ENCODE measurements at regions not wholly inside any gene's neighbourhood (a gene's known extent, or its start where the extent isn't known, plus 50 kb on each side); places are given as distances from the start of the nearest gene placed in this dataset.
A peak's percentile ranks its signal among the peaks of the same experiment; 100 is the strongest.

DNA sequence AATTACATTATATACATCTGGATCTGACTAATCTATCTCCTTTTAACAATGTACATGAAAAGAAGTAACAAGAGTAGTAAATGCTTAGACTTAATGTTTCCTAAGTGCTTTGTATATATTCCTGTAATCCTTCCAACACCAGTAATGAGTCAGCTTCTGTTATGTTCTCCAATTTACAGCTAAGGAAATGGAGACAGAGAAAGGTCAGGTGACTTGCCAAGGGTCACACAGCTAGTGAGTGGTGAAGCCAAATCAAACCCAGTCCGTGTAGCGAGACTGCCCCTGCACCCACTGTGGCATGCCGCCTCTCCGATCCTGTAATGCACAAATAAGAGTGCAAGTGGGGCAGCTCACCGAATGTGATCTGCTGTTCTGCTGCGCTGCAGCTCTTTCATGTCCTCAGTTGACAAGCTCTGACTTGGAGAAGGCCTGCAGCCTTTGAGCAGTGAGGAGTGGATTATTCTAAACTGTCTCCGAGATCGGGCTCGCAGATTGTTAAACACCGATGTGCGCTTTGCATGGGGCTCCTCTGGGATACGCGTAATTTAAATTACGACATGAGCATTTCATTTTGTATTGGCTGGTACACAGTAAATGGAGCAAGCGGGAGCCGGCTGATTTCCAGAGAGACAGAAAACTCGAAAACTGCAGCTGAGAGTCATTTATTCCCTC is 65.1 kb upstream of the KTN1 start:
- Mint-ChIP-seq H3K27me3 (peaks cover 0 to 5% of the 10 kb centered on the region in 2 donors), H3K4me3 (no peak overlapping the region), H3K36me3 (no peaks in the 10 kb centered on the region), H3K27ac (no peak overlapping the region), H3K4me1 (no peaks in the 10 kb centered on the region), H3K9me3 (peaks cover 0 to 2% (median 0%) of the 10 kb centered on the region in 8 donors)
- ChIA-PET POLR2A (ENCODE audit: partially characterized antibody) (no interaction called here), CTCF (ENCODE audit: partially characterized antibody) (no interaction called here)
- no peak for DNase-seq
- Histone ChIP-seq H3K27me3 (ENCODE audit: insufficient read depth, low read length) (no peaks in the 10 kb centered on the region), H3K27ac (ENCODE audit: low read depth, low read length) (no peak overlapping the region), H3K36me3 (ENCODE audit: insufficient read depth, low read length) (no peaks in the 10 kb centered on the region), H3K4me3 (ENCODE audit: low read length in 2 of 2) (no peak overlapping the region), H3K4me1 (ENCODE audit: insufficient read depth, low read length) (no peaks in the 10 kb centered on the region), H3K9me3 (ENCODE audit: control insufficient read depth in 1 of 2, low read length in 2 of 2) (no peaks in the 10 kb centered on the region)
- intact Hi-C loops (cut with micrococcal nuclease): no loop called here

DNA sequence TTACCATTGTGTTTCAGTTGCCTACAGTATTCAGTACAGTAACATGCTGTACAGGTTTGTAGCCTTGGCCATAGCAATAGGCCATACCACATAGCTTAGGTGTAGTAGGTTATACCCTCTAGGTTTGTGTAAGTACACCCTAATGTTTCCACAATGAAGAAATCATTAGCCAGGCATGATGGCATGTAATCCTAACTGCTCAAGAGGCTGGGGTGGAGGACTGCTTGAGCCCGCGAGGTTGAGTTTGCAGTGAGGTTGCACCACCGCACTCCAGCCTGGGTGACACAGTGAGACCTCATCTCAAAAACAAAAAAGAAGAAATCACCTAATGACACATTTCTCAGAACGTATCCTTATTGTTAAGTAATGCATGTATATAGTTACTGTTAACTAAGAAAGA is 63.2 kb upstream of the KTN1 start:
- no peaks in the 10 kb centered on the region for H3K4me1 ChIP-seq (ENCODE audit: insufficient read depth, low read length)
- H3K9me3 ChIP-seq (ENCODE audit: control insufficient read depth in 1 of 2, low read length in 2 of 2): no peaks in the 10 kb centered on the region
- H3K4me3 ChIP-seq (ENCODE audit: low read length in 2 of 2): no peak overlapping the region
- ChIA-PET CTCF (ENCODE audit: partially characterized antibody) (no interaction called here), POLR2A (ENCODE audit: partially characterized antibody) (no interaction called here)
- intact Hi-C loops (cut with micrococcal nuclease): no loop called here
- no peak overlapping the region for H3K4me3 Mint-ChIP-seq
- DNase-seq: no peak
- no peaks in the 10 kb centered on the region for H3K4me1 Mint-ChIP-seq
- peaks cover 0 to 5% of the 10 kb centered on the region in 2 donors for H3K27me3 Mint-ChIP-seq
- peaks cover 0 to 2% (median 0%) of the 10 kb centered on the region in 8 donors for H3K9me3 Mint-ChIP-seq
- H3K27me3 ChIP-seq (ENCODE audit: insufficient read depth, low read length): no peaks in the 10 kb centered on the region
- H3K27ac Mint-ChIP-seq: no peak overlapping the region
- H3K27ac ChIP-seq (ENCODE audit: low read depth, low read length): no peak overlapping the region
- no peaks in the 10 kb centered on the region for H3K36me3 Mint-ChIP-seq
- no peaks in the 10 kb centered on the region for H3K36me3 ChIP-seq (ENCODE audit: insufficient read depth, low read length)

DNA sequence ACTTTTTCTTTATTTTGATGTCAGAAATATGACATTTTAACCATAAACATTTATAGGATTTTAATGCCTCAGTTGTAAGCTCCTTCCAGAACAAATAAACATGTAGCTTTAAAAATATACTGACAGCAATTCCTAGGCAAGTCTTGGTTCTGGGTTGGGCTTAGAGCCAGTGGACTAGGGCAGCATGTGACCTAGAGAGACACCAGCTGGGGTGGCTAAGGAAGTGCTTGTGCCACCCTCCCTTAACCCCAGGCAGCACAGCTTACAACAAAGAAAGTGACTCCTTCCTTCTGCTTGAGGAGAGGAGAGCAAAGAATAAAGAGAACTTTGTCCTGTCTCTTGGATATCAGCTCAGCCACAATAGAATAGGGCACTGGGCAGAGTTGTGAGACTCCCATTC is 61.6 kb upstream of the KTN1 start:
- no peak overlapping the region for H3K27ac ChIP-seq (ENCODE audit: low read depth, low read length)
- CTCF ChIA-PET (ENCODE audit: partially characterized antibody): no interaction called here
- DNase-seq: no peak
- H3K9me3 ChIP-seq (ENCODE audit: control insufficient read depth in 1 of 2, low read length in 2 of 2): no peaks in the 10 kb centered on the region
- Mint-ChIP-seq H3K4me3 (no peak overlapping the region), H3K27me3 (peaks cover 0 to 5% of the 10 kb centered on the region in 2 donors), H3K4me1 (no peaks in the 10 kb centered on the region), H3K36me3 (peaks cover 0 to 3% of the 10 kb centered on the region in 2 donors), H3K9me3 (peaks cover 0 to 2% (median 0%) of the 10 kb centered on the region in 8 donors), H3K27ac (no peak overlapping the region)
- no peaks in the 10 kb centered on the region for H3K36me3 ChIP-seq (ENCODE audit: insufficient read depth, low read length)
- no peaks in the 10 kb centered on the region for H3K27me3 ChIP-seq (ENCODE audit: insufficient read depth, low read length)
- H3K4me1 ChIP-seq (ENCODE audit: insufficient read depth, low read length): no peaks in the 10 kb centered on the region
- intact Hi-C loops (cut with micrococcal nuclease): no loop called here
- H3K4me3 ChIP-seq (ENCODE audit: low read length in 2 of 2): no peak overlapping the region
- POLR2A ChIA-PET (ENCODE audit: partially characterized antibody): no interaction called here

DNA sequence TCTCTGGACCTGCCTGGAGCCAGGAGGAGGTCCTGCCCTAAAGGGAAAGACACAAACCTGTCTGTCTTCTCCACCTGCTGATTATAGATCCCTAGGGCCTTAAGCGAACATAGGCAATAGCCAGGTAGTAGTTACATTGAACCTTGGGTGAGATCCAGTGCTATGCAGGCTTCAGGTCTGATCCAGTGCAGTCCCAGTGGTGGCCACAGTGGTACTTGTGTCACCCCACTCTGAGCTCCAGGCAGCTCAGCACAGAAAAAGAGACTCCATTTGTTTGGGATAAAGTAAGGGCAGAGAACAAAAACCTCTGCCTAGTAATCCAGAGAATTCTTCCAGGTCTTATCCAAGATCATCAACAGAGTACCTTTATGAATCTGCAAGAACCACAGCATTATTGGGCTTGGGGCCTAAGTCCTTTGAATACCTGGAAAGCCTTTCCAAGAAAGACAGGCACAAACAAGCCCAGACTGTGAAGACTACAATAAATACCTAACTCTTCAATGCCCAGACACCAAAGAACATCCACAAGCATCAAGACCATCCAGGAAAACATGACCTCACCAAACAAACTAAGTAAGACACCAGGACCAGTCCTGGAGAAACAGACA is 60.4 kb upstream of the KTN1 start:
- Histone ChIP-seq H3K36me3 (ENCODE audit: insufficient read depth, low read length) (no peaks in the 10 kb centered on the region), H3K27me3 (ENCODE audit: insufficient read depth, low read length) (no peaks in the 10 kb centered on the region), H3K9me3 (ENCODE audit: control insufficient read depth in 1 of 2, low read length in 2 of 2) (no peaks in the 10 kb centered on the region), H3K4me3 (ENCODE audit: low read length in 2 of 2) (no peak overlapping the region), H3K27ac (ENCODE audit: low read depth, low read length) (no peak overlapping the region), H3K4me1 (ENCODE audit: insufficient read depth, low read length) (no peaks in the 10 kb centered on the region)
- intact Hi-C loops (cut with micrococcal nuclease): no loop called here
- Mint-ChIP-seq H3K27ac (peak overlapping the region in 1 of 7 donors; percentile 6), H3K9me3 (peaks cover 0 to 2% (median 0%) of the 10 kb centered on the region in 8 donors), H3K27me3 (peaks cover 0 to 3% of the 10 kb centered on the region in 2 donors), H3K36me3 (peaks cover 0 to 3% of the 10 kb centered on the region in 2 donors), H3K4me3 (no peak overlapping the region), H3K4me1 (no peaks in the 10 kb centered on the region)
- ChIA-PET POLR2A (ENCODE audit: partially characterized antibody) (no interaction called here), CTCF (ENCODE audit: partially characterized antibody) (no interaction called here)
- DNase-seq: no peak

DNA sequence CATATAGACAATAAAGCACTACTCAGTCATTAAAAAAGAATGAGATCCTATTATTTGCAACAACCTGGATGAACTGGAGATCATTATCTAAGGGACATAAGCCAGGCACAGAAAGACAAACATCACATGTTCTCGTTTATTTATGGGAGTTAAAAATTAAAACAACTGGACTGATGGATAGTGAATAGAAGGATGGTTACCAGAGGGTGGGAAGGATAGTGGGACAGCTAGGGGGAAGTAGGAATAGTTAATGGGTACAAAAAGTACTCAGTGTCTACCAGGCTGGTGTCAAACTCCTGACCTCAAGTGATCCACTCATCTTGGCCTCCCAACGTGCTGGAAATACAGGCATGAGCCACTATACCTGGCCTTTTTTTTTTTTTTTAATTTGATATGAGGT is 56.7 kb upstream of the KTN1 start:
- H3K9me3 Mint-ChIP-seq: peaks cover 0 to 2% (median 0%) of the 10 kb centered on the region in 8 donors
- H3K27me3 Mint-ChIP-seq: peaks cover 0 to 2% of the 10 kb centered on the region in 2 donors
- H3K4me3 Mint-ChIP-seq: no peak overlapping the region
- no peak overlapping the region for H3K27ac ChIP-seq (ENCODE audit: low read depth, low read length)
- no peak overlapping the region for H3K4me3 ChIP-seq (ENCODE audit: low read length in 2 of 2)
- no peaks in the 10 kb centered on the region for H3K9me3 ChIP-seq (ENCODE audit: control insufficient read depth in 1 of 2, low read length in 2 of 2)
- no peaks in the 10 kb centered on the region for H3K36me3 ChIP-seq (ENCODE audit: insufficient read depth, low read length)
- ChIA-PET POLR2A (ENCODE audit: partially characterized antibody) (no interaction called here), CTCF (ENCODE audit: partially characterized antibody) (interaction anchor here (0.7 to 1.3 kb wide), 2 partner anchors 8 to 169 kb away, joined by 3 read pairs; no protein-coding TSS in a partner anchor)
- H3K27me3 ChIP-seq (ENCODE audit: insufficient read depth, low read length): no peaks in the 10 kb centered on the region
- peaks cover 0 to 3% of the 10 kb centered on the region in 2 donors for H3K36me3 Mint-ChIP-seq
- intact Hi-C loops (cut with micrococcal nuclease): no loop called here
- H3K4me1 Mint-ChIP-seq: no peaks in the 10 kb centered on the region
- DNase-seq: no peak
- no peak overlapping the region for H3K27ac Mint-ChIP-seq
- no peaks in the 10 kb centered on the region for H3K4me1 ChIP-seq (ENCODE audit: insufficient read depth, low read length)

Data from CD4-positive, alpha-beta memory T cell (primary cell).